Body of pancreas (tissue), 4 donors: ENCODE measurements at regions not wholly inside any gene's neighbourhood (a gene's known extent, or its start where the extent isn't known, plus 50 kb on each side); places are given as distances from the start of the nearest gene placed in this dataset.

Experiments used
- POLR2A ChIP-seq, 3 donors: fragments of 450-650 bp; IDR thresholded peaks; one replicate each; pipeline ENCODE4 v1.6.1; 2016; ENCODE audit warnings: antibody characterized with exemption in 3 of 3, mild to moderate bottlenecking in 2 of 3
- TF ChIP-seq, protein P1 (sequence below), 7 experiments: fragments of 450-650 bp in 4 of 7; fragments of 200-600 bp in 3 of 7; sonication (generic) in 3 of 7; IDR thresholded peaks; one replicate each; pipeline ENCODE4 v1.5.1; 2016 to 2019; ENCODE audit warnings: antibody characterized with exemption in 7 of 7

DNA sequence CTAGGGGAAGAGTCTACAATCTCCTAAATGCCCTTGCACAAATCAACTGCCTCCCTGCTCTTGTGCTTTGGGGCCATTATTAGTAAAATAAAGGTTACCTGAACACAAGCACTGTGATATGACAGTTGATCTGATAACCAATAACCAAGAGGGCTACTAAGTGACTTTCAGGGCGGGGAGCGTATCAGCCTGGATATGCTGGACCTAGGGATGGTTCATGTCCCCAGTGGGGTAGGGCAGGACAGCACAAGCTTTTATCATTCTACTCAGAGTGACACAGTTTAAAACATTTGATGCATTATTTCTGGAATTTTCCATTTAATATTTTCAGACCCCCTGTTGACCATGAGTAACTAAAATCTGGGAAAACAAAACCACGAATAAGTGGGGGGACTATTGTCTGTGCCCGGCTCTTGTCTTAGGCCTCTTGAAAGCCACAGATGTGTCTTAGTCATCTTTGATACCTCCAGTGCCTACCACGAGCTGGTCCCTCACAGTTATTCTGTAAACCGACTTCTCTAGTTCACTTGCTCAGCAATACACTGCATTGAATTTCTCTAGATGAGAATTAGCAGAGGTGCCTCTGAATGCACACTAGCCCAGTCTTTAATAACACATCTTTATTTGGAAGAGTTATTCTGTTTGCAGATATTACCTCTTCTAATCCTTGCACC lies 94.6 kb upstream of the DHX40 start:
- TF ChIP-seq, protein P1, sequence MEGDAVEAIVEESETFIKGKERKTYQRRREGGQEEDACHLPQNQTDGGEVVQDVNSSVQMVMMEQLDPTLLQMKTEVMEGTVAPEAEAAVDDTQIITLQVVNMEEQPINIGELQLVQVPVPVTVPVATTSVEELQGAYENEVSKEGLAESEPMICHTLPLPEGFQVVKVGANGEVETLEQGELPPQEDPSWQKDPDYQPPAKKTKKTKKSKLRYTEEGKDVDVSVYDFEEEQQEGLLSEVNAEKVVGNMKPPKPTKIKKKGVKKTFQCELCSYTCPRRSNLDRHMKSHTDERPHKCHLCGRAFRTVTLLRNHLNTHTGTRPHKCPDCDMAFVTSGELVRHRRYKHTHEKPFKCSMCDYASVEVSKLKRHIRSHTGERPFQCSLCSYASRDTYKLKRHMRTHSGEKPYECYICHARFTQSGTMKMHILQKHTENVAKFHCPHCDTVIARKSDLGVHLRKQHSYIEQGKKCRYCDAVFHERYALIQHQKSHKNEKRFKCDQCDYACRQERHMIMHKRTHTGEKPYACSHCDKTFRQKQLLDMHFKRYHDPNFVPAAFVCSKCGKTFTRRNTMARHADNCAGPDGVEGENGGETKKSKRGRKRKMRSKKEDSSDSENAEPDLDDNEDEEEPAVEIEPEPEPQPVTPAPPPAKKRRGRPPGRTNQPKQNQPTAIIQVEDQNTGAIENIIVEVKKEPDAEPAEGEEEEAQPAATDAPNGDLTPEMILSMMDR (IDR thresholded peaks at IDR 0.05), result no peak
- no peak for TF ChIP-seq POLR2A (IDR thresholded peaks at IDR 0.05)
